Effector CD4-positive, alpha-beta T cell (primary cell): ENCODE measurements at regions not wholly inside any gene's neighbourhood (a gene's known extent, or its start where the extent isn't known, plus 50 kb on each side); places are given as distances from the start of the nearest gene placed in this dataset.
"Not testable (repeated sequence)": the region's sequence is repeated elsewhere in the genome, so short reads cannot be mapped to it uniquely, and the experiment has no call there.

Source experiments
- DNase-seq: peaks from one replicate; pipeline ENCODE4 v3.0.0-alpha.2; 2020

GRCh38 chr6:134599079-134599478, 281.2 kb upstream of the SGK1 start:
- no peak for DNase-seq

DNA sequence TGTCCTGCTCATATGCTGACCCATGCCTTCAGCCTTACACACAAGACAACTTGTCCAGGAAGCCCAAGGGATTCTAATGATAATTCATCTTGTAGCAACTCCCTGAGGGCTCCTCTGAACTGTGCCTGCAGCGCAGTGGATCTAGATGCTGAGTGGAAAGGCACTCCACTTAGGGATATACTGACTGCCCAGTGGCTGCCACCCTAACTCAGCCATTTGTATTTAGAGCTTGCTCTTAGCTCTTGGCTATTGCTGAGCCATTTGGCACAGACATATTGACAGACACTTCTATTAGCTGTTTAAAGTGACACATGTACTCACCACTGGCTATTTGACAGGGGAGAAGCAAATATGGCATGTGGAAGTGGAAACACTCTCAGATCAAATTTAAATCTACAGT, 278.3 kb upstream of the SGK1 start:
- no peak for DNase-seq

DNA sequence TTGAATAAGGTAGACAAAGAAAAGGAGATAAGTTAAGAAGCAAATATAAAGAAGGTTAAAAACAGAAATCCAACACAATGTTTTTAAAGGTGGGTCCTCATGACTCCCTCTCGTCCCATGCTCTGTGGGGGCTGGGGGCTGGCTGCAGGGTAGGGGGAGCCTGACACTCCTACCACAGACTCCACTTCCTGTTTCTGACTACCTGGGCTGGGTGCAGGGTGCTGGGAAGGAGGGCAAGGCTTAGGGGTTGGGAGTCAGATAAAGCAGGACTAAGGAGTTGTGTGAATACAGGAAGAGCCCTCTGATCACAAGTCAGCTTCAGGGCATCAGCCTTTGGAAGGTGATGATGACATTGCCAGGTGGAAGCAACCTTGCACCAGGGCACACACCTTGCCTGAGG, 277.0 kb upstream of the SGK1 start:
- no peak for DNase-seq

DNA sequence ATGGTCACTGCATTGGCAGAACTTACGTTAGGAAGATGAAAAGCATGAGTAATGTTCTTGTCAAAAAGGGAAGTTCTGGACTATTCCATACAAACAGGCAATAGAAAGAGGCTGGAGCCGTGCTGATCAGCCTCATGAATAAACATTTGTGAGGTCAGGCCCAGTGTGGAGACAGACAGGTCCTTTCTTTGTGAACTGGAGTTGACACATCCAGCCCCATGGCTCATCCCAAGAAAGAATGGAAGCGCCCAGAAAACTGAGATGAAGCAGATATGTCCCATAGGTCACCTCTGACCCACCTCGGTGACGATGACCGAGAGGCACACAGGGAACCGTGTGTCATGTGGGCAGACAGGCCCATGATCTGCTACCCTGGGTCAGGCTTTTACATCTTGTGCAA, 276.0 kb upstream of the SGK1 start:
- no peak for DNase-seq

GRCh38 chr6:134593442-134593841, 275.5 kb upstream of the SGK1 start:
- no peak for DNase-seq

GRCh38 chr6:134593024-134593423, 275.1 kb upstream of the SGK1 start:
- DNase-seq = no peak

DNA sequence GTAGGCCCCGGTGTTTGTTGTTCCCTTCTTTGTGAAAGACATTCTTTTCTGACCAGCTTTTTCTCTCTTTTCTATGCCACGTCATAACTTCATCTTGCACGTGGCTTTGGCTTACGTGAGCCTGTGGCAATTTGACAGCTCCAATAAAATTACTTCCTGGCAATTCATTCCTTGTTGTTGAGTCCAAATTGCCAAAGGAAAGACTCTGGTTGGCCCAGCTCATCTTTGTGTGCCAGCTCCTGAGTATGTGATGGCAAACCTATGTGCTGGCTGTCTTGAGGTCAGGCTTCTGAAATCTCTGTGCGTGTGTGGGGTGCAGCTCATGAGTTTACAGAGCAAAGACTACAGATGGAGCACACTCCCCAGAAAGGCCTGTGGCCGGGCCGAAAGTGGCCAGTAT, 272.5 kb upstream of the SGK1 start:
- no peak for DNase-seq

- DNase-seq = no peak
These were observed 272.1 kb upstream of the SGK1 start for GRCh38 chr6:134590004-134590403.

GRCh38 chr6:134589512-134589911, 271.6 kb upstream of the SGK1 start:
- no peak for DNase-seq

- no peak for DNase-seq
These were observed 270.4 kb upstream of the SGK1 start for GRCh38 chr6:134588267-134588666.

- DNase-seq = no peak
These were observed 267.6 kb upstream of the SGK1 start for GRCh38 chr6:134585517-134585873.

DNA sequence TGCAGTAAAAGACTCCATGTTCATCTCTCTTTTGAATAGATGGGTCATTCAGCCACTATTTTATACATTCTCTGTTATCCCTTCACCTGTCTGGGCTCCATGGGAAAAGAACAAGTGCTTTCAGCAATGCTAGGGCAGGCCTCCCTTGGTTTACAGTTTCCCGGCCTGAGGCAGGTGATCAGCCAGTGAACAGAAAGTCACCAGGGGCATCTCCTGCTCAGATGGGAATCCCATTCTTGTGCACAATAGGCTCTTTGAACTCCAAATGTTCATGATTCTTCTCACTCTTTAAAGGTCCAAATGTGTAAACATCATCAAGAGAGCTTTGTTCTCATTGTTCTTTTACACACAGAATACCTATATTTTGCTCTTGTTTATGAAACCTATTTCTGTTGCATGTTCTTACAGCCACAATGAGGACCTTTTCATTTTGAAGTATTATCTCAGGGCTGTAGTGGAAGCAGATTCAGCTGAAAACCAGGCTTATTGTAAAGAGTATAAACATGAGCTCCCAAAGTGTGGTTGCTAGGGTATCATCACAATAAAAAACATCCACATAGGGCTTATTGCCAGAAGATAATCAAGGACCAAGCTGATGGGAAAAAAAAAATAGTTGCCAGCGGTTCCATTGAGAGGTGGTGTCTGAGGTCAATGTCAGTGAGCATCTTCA, 267.1 kb upstream of the SGK1 start:
- no peak for DNase-seq

- no peak for DNase-seq
These were observed 260.1 kb upstream of the SGK1 start for GRCh38 chr6:134577998-134578397.

- no peak for DNase-seq
These were observed 257.3 kb upstream of the SGK1 start for GRCh38 chr6:134575221-134575620.

- DNase-seq = no peak
These were observed 256.6 kb upstream of the SGK1 start for GRCh38 chr6:134574491-134574890.

GRCh38 chr6:134569996-134570395, 252.1 kb upstream of the SGK1 start:
- not testable (repeated sequence) for DNase-seq

GRCh38 chr6:134564705-134565104, 246.8 kb upstream of the SGK1 start:
- no peak for DNase-seq

DNA sequence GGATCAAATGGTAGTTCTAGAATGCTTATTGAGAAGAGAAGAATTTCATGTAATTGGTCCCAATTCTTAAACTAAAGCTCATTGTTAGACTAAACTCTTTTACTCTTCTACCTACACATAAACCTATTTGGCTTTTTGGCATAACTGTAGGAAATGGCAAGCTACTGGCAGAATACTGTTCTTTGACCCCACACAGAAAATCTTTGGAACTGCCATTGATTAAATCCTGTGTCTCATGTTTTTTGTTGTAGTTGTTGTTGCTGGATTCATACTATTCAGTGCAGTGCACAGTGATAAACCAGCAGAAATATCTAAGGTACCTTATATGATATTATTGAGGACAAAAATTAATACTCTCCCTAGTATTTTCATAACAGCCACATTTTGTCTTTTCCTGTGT, 242.1 kb upstream of the SGK1 start:
- no peak for DNase-seq

DNA sequence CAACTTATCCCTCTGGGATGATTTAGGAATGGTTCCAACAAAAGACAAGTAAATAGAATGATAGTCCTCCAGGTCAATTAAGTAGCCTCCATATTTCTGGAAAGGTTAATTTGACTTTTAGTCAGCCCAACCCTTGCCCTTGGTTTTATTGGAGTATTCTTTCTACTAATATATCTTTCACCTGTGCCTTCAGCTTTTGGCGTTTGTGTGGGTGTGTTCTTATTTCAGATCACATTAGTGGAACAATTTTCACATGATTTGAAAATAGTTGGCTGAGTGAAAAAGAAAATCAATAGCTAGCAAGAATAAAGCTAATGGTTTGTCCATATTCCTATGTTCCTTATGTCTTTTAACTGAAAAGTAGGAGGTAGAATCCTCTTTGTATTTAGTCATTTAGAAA, 239.6 kb upstream of the SGK1 start:
- no peak for DNase-seq

DNA sequence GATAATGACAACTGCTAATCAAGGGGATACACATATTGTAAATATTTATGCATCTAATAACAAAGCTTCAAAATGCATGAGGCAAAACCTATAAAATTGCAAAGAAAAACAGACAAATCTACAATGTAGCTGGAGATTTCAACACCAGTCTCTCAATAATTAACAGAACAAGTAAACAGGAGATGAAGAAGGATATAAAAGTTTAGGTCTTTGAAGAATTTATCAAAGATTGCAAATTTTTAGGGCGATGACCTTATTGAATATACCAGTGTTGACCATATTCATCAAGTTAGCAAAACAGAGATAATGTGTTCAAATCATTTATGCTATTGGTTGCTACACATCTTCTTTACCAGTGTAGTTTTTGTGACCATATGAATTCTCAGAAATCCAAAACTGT, 237.8 kb upstream of the SGK1 start:
- DNase-seq = no peak

DNA sequence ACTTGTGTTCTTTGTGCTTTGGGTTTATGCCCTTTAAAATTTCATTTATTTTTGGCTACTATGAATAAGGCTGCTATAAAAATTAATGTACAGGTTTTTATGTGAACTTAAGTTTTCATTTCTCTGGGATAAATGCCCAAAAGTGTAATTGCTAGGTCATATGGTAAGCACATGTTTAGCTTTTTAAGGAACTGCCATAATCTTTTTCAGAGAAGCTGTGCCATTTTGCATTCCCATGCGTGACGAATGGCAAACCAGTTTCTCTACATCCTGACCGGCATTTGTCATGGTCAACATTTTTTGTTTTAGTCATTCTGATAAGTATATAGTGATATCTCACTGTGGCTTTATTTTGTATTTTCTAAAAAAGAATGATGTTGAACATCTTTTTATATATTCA, 236.0 kb upstream of the SGK1 start:
- no peak for DNase-seq

DNA sequence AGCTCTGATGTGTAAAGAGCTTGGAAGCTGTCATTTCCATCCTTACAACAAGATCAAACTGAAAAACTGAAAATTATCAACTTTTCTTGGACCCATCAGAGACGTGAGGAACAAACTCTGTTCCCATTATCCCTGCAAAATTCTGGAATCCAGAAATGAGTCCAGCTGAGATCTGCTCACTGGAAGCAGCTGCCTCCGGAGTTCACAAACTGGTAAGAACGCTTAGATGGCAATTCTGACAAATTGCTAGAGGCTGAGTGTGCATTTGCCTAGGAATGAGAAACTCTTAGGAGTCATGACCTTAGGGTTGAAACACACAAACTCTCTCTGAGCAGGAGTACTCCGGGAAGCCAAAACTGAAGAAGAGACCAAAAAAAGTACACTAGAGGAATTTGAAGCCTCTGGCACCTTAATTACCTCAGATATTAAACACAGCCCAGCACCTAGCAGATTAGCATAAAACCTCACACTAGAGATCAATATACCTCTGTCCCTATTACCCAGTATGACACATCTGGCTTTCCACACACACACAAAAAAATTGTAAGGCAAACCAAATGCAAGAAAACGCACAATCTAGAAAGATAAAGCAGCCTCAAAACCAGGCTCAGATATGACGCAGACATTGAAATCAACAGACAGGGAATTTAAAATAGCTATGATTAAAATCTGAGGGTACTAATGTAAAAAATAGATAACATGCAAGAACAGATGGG, 233.5 kb upstream of the SGK1 start:
- no peak for DNase-seq

GRCh38 chr6:134550604-134551003, 232.7 kb upstream of the SGK1 start:
- no peak for DNase-seq

DNA sequence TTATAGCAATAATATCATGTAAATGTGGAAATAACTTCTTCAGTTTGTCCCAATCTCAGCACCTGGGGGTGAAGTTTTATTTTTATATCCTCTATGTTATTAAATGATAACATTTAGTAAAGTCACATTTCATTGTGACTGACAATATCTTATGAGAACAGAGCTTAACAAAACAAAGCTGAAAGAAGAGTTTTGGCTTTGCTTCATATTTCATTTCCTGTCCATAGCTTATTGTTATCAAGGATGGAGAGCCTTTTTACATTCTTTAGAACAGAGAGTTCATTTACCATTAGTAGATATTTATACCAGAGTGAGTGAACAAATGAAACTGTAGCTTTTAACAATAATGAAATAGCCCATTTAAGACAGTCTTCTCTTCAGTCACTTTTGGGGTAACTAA, 231.9 kb upstream of the SGK1 start:
- no peak for DNase-seq
